Activated T-cell treated with anti-CD3 and anti-CD28 coated beads for 4 hours (primary cell): ENCODE measurements at regions not wholly inside any gene's neighbourhood (a gene's known extent, or its start where the extent isn't known, plus 50 kb on each side); places are given as distances from the start of the nearest gene placed in this dataset.
"Not testable (repeated sequence)": the region's sequence is repeated elsewhere in the genome, so short reads cannot be mapped to it uniquely, and the experiment has no call there.

Source experiments
- DNase-seq: peaks from one replicate; pipeline ENCODE4 v3.0.0-alpha.2; 2020

DNA sequence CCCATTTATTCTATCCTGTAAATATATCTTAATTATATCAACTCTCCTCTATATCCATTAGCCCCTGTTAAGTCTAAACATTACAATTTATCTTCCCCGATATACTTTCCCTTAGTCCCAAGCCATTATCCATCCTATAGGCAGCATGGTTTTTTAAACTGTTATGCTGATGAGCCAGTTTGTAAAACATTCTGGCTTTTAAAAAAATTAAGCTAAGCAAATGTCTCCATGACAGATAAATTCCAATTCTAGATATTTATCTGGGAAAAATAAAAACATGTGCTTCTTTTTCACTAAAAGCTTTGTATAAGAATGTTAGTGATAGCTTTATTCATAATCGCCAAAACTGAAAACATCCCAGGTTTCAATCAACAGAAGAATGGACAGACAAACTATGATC lies 183.2 kb upstream of the GNAI1 start:
- no peak for DNase-seq

DNA sequence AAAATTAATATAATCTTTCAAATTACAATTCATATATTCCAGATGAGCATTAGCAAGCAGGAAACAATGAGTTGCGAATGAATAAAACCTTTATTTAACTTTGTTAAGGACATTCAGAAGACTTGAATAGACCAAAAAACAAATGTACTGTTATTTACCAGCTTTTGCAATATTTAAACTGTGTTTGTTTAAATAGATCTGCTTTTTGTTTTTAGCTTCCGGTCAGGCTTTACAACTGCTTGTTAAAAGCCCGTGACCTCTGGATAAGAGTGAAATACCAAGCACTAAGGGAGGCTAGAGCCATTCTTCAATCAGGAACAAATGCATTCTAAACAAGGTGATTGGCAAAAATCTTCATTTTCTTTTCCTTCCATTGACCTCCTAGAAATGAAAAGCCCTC lies 184.9 kb upstream of the GNAI1 start:
- DNase-seq = no peak

DNA sequence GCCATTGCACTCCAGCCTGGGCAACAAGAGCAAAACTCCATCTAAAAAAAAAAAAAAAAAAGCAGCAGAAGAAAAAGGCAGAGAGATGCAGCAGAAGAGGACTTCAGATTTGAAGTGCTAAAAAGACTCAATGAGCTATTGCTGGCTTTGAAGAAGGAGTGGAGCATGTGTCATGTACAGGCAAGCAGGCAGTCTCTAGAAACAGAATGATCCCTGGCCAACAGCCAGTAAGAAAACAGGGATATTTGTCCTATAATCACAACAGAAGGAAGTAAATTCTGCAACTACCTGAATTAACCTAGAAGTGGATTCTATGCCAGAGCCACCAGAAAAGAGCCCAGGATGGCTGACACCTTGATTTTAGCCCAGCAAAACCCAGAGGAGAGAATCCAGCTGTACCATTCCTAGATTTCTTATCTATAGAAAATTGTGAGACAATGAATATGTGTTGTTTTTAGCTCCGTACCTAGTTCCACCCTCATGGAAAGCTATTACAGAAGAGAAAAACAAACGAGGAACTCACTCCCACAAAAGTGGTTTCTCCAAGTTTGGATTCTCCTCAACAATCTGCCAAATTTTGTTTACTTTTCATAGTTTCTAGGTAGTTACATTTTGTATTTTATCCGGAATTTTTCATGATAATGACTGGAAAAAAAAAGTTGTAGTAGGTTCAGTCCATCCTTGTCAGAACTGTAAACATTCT lies 198.2 kb upstream of the GNAI1 start:
- DNase-seq = no peak

DNA sequence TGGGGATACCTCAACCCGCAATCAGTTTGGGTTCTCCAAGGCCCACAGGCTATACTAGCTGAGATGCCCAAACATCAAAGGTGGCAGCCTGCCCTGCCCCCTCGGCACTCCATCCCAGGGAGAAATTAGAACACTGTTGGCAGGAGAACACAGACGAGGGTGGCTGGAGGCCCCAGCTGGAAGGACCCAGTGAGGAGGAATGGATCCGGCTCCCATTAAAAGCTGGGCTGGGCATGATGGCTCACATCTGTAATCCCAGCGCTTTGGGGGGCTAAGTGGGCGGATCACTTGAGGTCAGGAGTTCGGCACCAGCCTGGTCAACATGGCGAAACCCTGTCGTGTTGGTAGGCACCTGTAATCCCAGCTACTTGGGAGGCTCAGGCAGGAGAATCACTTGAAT lies 199.9 kb upstream of the GNAI1 start:
- DNase-seq = no peak

DNA sequence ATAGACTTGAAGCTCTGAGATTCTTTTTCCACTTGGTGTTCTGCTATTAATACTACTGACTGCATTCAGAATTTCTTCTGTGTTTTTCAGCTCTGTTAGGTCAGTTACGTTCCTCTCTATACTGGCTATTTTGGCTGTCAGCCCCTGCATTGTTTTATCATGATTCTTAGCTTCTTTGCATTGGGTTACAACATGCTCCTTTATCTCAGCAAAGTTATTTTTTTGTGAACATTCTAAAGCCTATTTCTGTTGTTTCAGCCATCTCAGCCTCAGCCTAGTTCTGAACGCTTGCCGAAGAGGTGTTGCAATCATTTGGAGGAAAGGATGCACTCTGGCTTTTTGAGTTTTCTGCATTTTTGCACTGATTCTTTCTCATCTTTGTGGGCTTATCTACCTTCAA lies 201.5 kb upstream of the GNAI1 start:
- no peak for DNase-seq

DNA sequence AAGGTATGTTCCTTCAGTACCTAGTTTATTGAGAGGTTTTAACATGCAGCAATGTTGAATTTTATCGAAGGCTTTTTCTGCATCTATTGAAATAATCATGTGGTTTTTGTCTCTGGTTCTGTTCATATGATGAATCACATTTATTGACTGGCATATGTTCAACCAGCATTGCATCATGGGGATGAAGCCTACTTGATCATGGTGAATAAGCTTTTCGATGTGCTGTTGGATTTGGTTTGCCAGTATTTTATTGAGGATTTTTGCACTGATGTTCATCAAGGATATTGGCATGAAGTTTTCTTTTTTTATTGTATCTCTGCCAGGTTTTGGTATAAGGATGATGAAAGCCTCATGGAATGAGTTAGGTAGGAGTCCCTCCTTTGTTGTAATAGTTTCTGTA lies 204.0 kb upstream of the GNAI1 start:
- no peak for DNase-seq

DNA sequence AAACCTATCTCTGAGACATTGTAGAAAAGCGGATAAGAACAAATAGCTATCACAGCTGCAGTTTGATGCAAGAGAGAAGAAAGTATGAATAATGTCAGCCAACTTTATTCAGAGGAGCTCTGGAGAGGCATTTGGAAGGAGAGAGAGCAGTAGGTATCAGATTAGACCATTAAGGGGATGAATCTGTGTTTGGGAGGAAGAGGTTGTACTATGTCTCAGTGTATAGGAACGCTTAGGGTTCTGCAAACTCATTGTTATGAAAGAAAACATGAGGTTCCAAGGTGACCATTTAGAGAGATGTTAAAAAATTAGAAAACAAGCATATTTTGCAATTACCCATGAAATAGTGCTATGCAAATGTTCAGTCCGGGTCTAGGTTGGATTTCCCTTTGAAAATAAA lies 207.5 kb upstream of the GNAI1 start:
- DNase-seq = no peak

DNA sequence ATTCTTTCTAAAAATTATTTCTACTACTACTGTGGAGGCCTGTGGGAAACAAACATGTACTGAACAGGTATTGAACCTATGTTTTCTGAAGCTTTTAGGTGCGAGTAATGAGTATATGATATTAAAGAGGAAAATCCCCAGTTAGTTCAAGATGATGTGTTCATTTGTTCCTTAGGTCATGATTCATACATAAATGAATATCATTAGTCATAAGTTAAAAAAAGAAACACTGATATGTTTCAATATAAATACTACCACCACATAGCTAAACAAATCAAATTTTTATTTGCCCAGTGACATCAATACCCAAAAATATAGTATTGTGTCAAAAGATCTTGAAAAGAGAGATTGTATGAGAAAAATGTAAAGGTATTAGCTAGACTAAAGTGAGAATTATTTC lies 210.7 kb upstream of the GNAI1 start:
- no peak for DNase-seq

DNA sequence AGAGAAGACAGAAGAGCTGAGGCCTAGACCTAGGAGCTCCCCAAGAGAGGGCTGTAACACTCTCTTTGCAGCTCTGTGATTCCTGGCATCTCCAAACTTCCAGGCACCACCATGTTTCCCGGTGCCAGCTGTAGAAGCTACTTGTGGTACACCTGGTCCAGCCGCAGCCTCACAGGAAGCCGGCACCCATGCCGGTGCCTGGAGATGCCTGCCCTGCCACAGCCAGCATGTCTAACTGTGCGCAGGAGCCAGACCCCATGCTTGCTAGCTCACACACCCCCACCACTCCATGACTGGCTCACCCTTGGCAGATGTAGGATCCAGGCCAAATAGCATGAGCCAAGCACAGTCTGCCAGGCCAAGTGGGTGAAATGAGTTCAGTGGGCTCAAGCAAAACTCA lies 211.7 kb upstream of the GNAI1 start:
- no peak for DNase-seq

DNA sequence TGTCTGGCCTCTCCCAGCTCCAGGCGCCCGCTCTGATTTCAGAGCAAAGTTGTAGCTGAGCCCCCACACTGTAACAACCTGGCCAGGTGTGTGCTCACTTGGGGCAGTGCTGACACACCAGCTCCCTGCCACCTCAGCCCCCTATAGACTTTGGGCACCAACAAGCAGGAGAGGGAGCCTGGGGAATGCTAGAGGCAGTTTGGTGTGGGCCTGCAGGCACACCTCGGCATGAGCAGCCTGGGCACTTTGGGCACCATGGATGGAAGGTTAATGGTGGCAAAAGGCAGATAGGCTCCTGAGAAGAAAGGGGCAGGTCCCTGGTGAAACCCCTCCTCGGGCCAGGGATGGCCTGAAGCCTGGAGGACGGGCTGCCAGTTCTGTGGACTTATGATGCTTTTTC lies 212.7 kb upstream of the GNAI1 start:
- no peak for DNase-seq

DNA sequence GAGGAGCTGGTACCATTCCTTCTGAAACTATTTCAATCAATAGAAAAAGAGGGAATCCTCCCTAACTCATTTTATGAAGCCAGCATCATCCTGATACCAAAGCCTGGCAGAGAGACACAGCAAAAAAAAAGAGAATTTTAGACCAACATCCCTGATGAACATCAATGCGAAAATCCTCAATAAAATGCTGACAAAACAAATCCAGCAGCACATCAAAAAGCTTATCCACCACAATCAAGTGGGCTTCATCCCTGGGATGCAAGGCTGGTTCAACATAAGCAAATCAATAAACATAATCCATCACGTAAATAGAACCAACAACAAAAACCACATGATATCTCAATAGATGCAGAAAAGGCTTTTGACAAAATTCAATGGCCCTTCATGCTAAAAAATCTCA lies 216.0 kb upstream of the GNAI1 start:
- not testable (repeated sequence) for DNase-seq

DNA sequence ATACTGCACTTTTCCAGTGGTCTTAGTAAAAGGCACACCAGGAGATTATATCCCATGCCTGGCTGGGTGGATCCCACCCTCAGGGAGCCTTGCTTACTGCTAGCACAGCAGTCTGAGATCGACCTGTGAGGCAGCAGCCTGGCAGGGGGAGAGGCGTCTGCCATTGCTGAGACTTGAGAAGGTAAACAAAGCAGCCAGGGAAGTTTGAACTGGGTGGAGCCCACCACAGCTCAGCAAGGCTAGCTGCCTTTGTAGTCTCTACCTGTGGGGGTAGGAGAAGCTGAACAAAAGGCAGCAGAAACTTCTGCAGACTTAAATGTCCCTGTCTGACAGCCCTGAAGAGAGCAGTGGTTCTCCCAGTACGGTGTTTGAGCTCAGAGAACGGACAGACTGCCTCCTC lies 219.3 kb upstream of the GNAI1 start:
- DNase-seq = not testable (repeated sequence)

DNA sequence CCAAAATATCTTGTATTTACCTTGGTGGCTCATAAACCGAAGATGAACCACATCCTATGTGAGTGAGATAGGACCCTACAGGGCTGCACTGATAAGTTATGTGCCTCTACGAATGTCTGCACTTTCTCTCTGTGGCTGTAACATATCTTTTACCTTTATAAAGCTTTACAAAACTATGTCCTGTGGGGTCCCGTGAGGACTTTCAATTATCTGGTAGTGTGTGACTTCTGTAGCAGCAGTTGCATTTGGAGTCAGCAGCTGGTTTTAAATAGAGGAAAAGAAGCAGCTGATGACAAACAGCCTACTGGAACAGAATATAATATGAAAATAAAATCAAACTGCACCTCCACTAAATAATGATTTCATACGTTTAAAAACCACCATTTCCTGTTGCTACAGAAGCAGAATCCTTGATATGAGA lies 222.4 kb upstream of the GNAI1 start:
- no peak for DNase-seq

DNA sequence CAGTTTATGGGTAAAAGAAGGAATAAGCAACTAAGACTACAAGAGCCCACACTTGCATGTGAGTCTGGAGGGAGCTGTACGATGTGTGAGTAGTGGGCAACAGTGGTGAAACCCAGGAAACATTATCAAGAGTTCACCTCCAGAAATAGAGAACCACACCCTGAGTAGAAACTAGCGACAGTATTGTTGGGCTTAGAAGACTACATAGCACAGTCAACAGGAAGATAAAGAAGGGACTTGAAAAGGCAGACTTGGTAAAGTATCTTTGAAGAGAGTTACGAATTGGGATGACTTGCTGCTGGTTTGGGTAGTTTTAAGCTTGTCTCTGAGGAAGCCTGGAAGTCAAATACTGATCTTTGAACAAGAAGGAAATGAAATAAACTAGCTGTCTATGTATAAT lies 223.2 kb upstream of the GNAI1 start:
- DNase-seq = no peak

DNA sequence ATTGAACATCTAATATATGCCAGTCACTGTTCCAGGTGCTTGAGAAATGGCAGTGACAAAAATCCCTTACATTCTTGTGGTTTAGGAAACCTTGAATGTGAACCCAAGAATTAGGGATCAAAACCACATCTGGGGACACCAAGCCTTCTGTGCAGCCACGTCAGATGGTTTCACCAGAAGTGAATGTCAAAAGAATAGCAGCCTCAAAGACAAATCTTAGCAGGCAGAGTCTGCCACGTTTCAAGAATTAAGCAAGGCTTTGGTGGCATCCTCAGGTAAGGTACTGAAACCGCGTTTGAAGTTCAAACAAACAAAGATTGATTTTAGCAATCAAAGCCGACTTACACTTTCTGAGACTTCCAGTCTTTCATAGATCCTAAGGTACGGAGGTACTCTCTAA lies 225.5 kb upstream of the GNAI1 start:
- DNase-seq = no peak

DNA sequence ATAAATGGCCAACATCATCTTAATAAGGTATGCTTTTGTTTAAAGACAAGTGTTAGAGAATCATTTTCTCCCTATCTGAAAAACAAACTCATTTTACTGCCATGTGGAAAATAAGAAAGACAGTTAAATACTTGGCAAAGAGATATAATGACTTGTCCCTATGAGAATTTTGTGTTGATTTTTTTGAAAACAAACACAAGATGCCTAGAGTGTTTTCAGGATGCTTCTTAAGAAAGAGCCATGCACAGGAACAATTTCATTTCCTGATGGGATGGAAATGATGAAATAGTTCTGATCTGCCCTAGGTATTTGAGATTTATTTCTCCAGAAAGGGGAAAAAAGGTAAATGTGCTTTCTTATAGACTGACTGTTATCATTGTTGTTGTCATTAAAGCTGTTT lies 237.5 kb upstream of the GNAI1 start:
- no peak for DNase-seq

DNA sequence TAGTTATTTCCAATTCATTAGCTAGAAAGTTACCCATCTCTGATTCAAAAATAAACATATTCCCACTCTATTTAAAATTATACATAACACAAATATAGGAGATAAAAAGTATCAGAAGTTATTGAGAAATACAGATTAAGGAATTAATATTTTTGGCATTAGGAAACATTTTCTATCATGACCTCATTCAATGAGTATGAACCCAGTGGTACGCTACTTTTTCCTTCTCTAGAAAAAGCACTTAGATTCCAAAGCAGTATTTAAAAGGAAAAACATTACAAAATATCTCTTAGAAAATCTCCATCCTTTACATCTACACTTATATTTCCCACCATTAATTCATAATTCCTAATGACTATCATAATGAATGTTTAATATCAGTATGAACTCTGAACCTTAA lies 240.6 kb upstream of the GNAI1 start:
- no peak for DNase-seq

DNA sequence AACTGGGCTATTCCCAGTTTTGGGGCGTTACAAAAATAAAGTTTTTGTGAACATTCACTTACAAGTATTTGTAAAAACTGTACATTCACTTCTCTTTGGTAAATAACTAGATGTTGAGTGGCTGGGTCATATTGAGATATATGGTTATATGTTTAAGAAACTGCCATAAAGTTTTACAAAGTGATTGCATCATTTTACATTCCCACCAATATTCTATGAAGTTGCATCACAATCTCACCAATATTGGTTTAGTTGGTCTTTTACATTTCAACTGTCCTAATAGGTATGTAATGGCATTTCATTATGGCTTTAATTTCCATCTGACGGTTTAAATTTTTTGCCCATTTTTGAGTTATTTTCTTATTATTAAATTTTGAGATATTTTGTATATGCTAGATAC lies 251.7 kb upstream of the GNAI1 start:
- DNase-seq = no peak

DNA sequence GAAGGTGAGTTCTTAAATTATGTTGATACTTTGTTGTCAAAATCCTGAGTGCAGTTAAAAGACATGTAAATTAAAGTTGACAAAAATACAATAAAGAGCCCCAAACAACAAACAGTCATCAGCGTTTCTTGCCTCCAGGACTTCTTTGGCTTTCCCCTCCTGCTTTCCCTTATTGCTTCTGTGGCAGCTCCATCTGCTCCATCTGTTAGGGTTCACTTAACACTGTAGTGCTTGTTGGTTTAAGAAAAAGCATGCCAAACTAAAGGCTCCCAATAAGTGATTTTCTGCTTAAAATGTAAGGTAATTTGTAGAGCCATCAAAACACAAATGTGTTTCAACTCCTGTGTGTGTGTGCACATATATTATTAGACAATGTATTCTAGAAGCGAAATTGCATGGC lies 254.3 kb upstream of the GNAI1 start:
- no peak for DNase-seq

DNA sequence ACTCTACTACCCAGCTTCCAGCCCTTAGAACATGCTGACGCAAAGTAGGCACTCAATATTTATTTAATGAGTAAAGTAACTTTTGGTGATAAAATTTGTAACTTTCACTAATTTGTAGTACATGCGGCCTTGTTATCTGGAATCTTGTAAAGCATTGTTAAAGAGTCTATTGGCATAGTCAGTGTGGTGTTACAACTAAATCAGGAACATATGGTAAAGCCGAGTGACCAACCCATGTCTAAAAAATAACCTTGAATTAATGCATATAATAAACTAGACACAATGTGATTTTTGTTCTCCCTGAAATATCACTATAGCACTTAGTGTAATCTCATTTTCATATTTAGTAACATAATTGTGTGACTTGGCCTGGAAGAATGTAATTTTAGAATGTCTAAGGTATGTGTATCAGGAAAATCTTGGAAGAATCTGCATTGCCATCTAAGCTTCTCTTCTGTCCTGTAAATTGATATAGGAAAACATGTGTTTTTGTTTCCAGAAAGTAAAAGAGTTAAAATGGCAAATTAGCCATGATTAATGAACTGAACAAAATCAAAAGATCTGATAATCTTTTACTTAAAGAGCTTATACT lies 256.7 kb upstream of the GNAI1 start:
- DNase-seq = no peak

DNA sequence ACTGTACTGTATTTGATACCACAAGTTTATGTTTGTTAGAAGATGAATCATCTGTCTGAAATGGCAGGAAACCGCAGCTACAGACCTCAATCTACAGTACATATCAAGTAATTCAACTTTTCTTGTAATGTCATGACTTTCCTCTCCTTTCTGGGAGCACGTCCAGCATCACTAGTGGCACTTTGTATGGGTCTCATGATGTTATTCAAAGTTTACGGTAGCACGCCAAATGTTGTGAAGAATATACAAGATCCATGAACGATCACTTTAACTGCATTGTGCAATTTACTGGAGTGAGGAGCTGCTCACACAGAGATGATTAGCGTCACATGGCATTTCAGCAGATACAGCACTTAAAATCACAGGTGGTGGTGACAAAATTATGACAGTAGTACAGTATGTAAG lies 257.8 kb upstream of the GNAI1 start:
- no peak for DNase-seq

DNA sequence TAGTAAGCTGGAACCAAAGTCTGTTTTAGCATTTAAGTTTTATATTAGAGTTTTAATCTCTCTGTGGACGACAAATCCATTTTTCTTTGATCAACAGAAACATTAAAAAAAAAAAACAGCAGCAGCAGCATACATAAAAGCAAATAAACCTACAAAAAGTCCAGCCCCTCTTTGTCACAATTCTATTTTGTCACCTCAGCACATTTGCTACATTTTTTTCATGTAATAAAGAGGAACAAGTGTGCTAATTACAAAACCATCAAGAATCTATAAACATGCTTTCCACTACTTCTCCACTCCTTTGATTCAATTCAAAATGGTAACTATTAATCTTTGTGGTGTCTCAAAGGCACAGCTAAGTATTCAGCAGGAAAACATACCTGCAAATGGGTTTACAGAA lies 259.8 kb upstream of the GNAI1 start:
- DNase-seq = no peak

DNA sequence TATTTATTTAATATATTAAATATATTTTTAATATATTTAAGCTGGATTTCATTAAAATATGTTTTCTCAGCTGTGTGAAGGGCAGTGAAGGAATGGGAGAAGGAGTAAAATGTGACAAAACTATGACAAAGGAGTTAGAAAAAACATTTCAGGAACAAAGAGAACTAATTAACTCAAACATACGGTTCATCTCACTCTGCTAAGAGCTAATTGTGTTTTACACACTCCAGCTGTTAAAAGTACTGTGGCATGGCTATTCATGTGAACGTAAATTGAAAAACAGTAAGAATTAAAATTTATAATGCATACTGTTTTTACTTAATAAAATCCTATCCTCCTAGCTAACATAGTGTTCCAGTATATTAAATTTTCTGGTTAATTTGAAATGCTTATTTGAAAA lies 262.5 kb upstream of the GNAI1 start:
- no peak for DNase-seq

DNA sequence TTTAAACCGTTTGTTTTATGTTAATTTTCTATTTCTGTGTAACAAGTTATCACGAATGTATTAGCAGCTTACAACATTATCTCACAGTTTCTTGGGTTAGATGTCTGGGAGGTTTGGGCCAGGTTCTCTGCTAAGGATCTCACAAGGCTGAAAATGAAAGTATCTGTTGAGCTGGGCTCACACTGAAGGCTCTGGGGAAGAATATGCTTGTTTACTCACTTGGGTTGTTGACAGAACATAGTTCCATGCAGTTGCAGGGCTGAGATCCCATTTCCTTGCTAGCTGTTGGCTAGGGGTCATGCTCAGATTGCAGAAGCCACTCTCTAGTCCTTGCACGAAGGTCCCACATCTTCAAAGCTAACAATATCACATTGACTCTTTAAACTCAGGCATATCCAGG lies 266.6 kb upstream of the GNAI1 start:
- DNase-seq = no peak

DNA sequence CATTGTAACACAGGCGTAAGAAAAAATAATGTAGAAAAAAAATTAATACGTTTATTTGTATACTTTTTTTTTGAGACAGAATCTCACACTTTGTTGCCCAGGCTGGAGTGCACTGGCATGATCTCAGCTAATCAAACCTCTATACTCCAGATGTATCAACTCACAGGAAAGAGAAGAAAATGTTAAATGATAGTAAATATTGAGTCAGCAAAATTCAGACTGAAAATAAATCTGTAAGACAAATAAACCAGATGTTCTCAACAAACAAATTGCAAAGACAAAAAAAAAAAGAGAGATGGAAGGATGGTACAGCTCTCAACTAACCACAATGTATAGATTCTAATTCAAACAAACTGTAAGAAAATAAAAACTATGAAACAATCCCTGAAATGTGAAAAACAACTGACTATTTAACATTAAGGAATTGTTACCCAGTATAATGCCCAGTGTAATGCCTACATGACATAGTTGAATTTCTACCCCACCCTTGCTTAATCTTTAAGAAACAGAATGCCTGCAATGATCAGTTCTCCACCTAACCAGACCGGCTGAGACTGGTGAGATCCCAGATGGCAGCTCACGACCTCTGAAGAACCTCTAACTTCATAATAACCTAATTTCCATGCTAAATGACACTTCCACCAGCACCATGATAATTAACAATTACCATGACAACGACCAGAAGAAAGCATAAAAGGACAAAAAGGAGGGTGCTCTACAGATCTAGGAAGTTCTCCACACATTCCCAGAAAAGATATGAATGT lies 272.0 kb upstream of the GNAI1 start:
- no peak for DNase-seq
